OCI-LY3 (cell line): ENCODE measurements at regions not wholly inside any gene's neighbourhood (a gene's known extent, or its start where the extent isn't known, plus 50 kb on each side); places are given as distances from the start of the nearest gene placed in this dataset.

ENCODE experiments used
- CTCF ChIP-seq: fragments of 200-600, 300-600 bp; sonication (generic); IDR thresholded peaks from 2 replicates; pipeline ENCODE4 v1.5.1; 2014; ENCODE audit warnings: antibody characterized with exemption, low read length, low read depth
- EZH2phosphoT487 ChIP-seq: fragments of 200-600 bp; shearing (Covaris generic); IDR thresholded peaks from 2 replicates; pipeline ENCODE4 v1.6.1; 2018; ENCODE audit warnings: antibody characterized with exemption, mixed run types, low read depth

- TF ChIP-seq CTCF (no peak), EZH2phosphoT487 (no peak)
Measured at GRCh38 chr10:108413954-108414353, 1249.4 kb upstream of the SORCS1 start.
